HEK293 (cell line): ENCODE measurements at regions not wholly inside any gene's neighbourhood (a gene's known extent, or its start where the extent isn't known, plus 50 kb on each side); places are given as distances from the start of the nearest gene placed in this dataset.

Experiments used
- CTCF ChIA-PET: fragments of 350-600 bp; formaldehyde crosslinking; extraction: SDS; loops from one replicate; lab custom pipeline; 2021; ENCODE audit warnings: antibody characterized with exemption; lab: Yijun Ruan, JAX
- POLR2A ChIA-PET: fragments of 300-600 bp; formaldehyde crosslinking; extraction: SDS; loops from one replicate; lab custom pipeline; 2020; ENCODE audit warnings: antibody characterized with exemption, inconsistent platforms; lab: Yijun Ruan, JAX
- H3K27ac ChIP-seq: fragments of 200-500 bp; sonication (Bioruptor generic); 2 replicates; pipeline ENCODE4 v1.5.1; 2014; ENCODE audit warnings: low read depth, low read length, control low read depth, inconsistent platforms; ENCODE audit errors: extremely low read depth
- H3K36me3 ChIP-seq, 2 experiments: fragments of 200-500 bp in 1 of 2; sonication (Bioruptor generic) in 1 of 2; 1 replicate in 1 of 2; 2 replicates in 1 of 2; pipeline ENCODE4 v1.5.1; 2014 to 2017; ENCODE audit warnings: inconsistent platforms in 2 of 2, low read length in 2 of 2; ENCODE audit not compliant: control insufficient read depth in 2 of 2, insufficient read depth in 1 of 2
- H3K4me1 ChIP-seq: fragments of 200-500 bp; sonication (Bioruptor generic); 2 replicates; pipeline ENCODE4 v1.5.1; 2014; ENCODE audit warnings: mild to moderate bottlenecking, low read length, inconsistent platforms; ENCODE audit not compliant: control insufficient read depth, insufficient read depth
- H3K4me3 ChIP-seq: 2 replicates; pipeline ENCODE4 v1.5.1; 2011; ENCODE audit warnings: low read depth, mild to moderate bottlenecking, control low read depth, low read length, moderate library complexity
- H3K9me3 ChIP-seq: fragments of 200-500 bp; sonication (Bioruptor generic); 2 replicates; pipeline ENCODE4 v1.5.1; 2014; ENCODE audit warnings: low read depth, low read length, inconsistent platforms; ENCODE audit not compliant: control insufficient read depth, insufficient read depth
- KLF17 ChIP-seq: fragments of 450-650 bp; formaldehyde crosslinking; IDR thresholded peaks from 2 replicates; pipeline ENCODE4 v1.5.1; 2016; ENCODE audit warnings: missing biosample characterization, missing genetic modification characterization
- ZBTB1 ChIP-seq: fragments of 450-650 bp; formaldehyde crosslinking; IDR thresholded peaks from 2 replicates; pipeline ENCODE4 v1.5.1; 2016; ENCODE audit warnings: missing biosample characterization, missing genetic modification characterization
- ZBTB11 ChIP-seq: fragments of 450-650 bp; formaldehyde crosslinking; conservative IDR thresholded peaks from 2 replicates; pipeline ENCODE4 v1.5.1; 2016; ENCODE audit warnings: low read depth, missing biosample characterization, missing genetic modification characterization
- ZBTB20 ChIP-seq: fragments of 450-650 bp; formaldehyde crosslinking; IDR thresholded peaks from 2 replicates; pipeline ENCODE4 v1.5.1; 2016; ENCODE audit warnings: missing biosample characterization, missing genetic modification characterization
- ZBTB21 ChIP-seq: fragments of 450-650 bp; formaldehyde crosslinking; IDR thresholded peaks from 2 replicates; pipeline ENCODE4 v1.5.1; 2017; ENCODE audit warnings: missing biosample characterization, missing genetic modification characterization
- ZFP37 ChIP-seq: fragments of 450-650 bp; formaldehyde crosslinking; IDR thresholded peaks from 2 replicates; pipeline ENCODE4 v1.5.1; 2016; ENCODE audit warnings: missing biosample characterization, missing genetic modification characterization
- ZNF148 ChIP-seq: fragments of 450-650 bp; formaldehyde crosslinking; IDR thresholded peaks from 2 replicates; pipeline ENCODE4 v1.5.0; 2017; ENCODE audit warnings: missing biosample characterization, missing genetic modification characterization, borderline replicate concordance
- ZNF23 ChIP-seq: fragments of 450-650 bp; formaldehyde crosslinking; IDR thresholded peaks from 2 replicates; pipeline ENCODE4 v1.5.1; 2016; ENCODE audit warnings: missing biosample characterization, missing genetic modification characterization, borderline replicate concordance
- ZNF335 ChIP-seq: fragments of 450-650 bp; formaldehyde crosslinking; conservative IDR thresholded peaks from 2 replicates; pipeline ENCODE4 v1.5.1; 2016; ENCODE audit warnings: missing biosample characterization, missing genetic modification characterization
- ZNF362 ChIP-seq: fragments of 450-650 bp; formaldehyde crosslinking; IDR thresholded peaks from 2 replicates; pipeline ENCODE4 v1.5.1; 2016; ENCODE audit warnings: missing biosample characterization, missing genetic modification characterization
- ZNF37A ChIP-seq: fragments of 450-650 bp; IDR thresholded peaks from 2 replicates; pipeline ENCODE4 v1.5.1; 2018; ENCODE audit warnings: missing biosample characterization, missing genetic modification characterization
- ZNF518A ChIP-seq: fragments of 450-650 bp; formaldehyde crosslinking; conservative IDR thresholded peaks from 2 replicates; pipeline ENCODE4 v1.5.1; 2016; ENCODE audit warnings: low read depth, missing biosample characterization, missing genetic modification characterization
- ZNF596 ChIP-seq: fragments of 450-650 bp; IDR thresholded peaks from 2 replicates; pipeline ENCODE4 v1.5.0; 2018; ENCODE audit warnings: missing biosample characterization, mild to moderate bottlenecking, missing genetic modification characterization, moderate library complexity
- ZNF660 ChIP-seq: fragments of 450-650 bp; IDR thresholded peaks from 2 replicates; pipeline ENCODE4 v1.5.1; 2018; ENCODE audit warnings: missing biosample characterization, mild to moderate bottlenecking, missing genetic modification characterization
- ZNF791 ChIP-seq: fragments of 450-650 bp; formaldehyde crosslinking; IDR thresholded peaks from 2 replicates; pipeline ENCODE4 v1.5.1; 2016; ENCODE audit warnings: missing biosample characterization, missing genetic modification characterization

- TF ChIP-seq ZNF518A: no peak
- no peak for TF ChIP-seq ZNF362 (tag by site-specific recombination)
These were observed 311.4 kb downstream of the PRDM5 start (continued) for GRCh38 chr4:120611092-120611491.

GRCh38 chr4:120591038-120591437 is 331.5 kb downstream of the PRDM5 start:
- Histone ChIP-seq H3K4me1 (no peaks in the 10 kb centered on the region), H3K27ac (no peak overlapping the region), H3K36me3 (no peaks in the 10 kb centered on the region), H3K4me3 (no peak overlapping the region), H3K9me3 (no peaks in the 10 kb centered on the region)
- ChIA-PET CTCF (no interaction called here), POLR2A (no interaction called here)
- no peak for TF ChIP-seq ZNF37A (tag by site-specific recombination)
- TF ChIP-seq ZNF148 (tag by site-specific recombination): no peak
- no peak for TF ChIP-seq ZBTB11 (tag by site-specific recombination)
- TF ChIP-seq ZNF596 (tag by site-specific recombination): no peak
- TF ChIP-seq KLF17 (tag by site-specific recombination): no peak
- TF ChIP-seq ZFP37 (tag by site-specific recombination): no peak
- TF ChIP-seq ZNF791 (tag by site-specific recombination): no peak
- no peak for TF ChIP-seq ZBTB21 (tag by site-specific recombination)
- TF ChIP-seq ZBTB20: no peak
- no peak for TF ChIP-seq ZBTB1
- TF ChIP-seq ZNF660 (tag by site-specific recombination): no peak
- TF ChIP-seq ZNF335: no peak
- TF ChIP-seq ZNF23 (tag by site-specific recombination): no peak
